ENCODE measurements at regions not wholly inside any gene's neighbourhood (a gene's known extent, or its start where the extent isn't known, plus 50 kb on each side); places are given as distances from the start of the nearest gene placed in this dataset.
A peak's percentile ranks its signal among the peaks of the same experiment; 100 is the strongest.

DNA sequence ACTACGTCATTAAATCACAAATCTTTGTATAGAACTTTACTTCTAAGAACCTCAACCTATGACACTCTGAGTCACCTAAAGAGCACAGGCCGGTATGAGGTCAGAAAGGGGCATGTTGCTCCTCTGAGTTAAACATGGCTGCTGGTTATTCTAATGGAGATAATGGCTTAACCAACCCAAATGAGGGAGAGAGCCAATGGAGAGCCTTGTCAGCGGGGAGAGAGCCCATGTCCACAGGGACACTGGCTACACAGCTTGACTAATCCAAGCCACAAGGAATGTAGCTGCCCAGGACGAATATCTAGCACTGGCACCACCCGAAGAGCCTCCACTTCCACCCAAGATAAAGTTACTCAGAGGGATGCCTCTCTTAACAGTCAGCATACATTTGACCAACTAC lies 77.0 kb upstream of the STAC start:
- Histone ChIP-seq H3K27ac (ENCODE audit: poor library complexity, severe bottlenecking) (no peak overlapping the region), H3K4me1 (ENCODE audit: insufficient read depth, poor library complexity, severe bottlenecking) (no peaks in the 10 kb centered on the region), H3K4me3 (ENCODE audit: severe bottlenecking) (no peak overlapping the region), H3K27me3 (ENCODE audit: insufficient read depth, poor library complexity, severe bottlenecking) (no peaks in the 10 kb centered on the region), H3K36me3 (ENCODE audit: low read depth) (no peaks in the 10 kb centered on the region), H3K9me3 (ENCODE audit: severe bottlenecking) (no peaks in the 10 kb centered on the region)
- DNase-seq (ENCODE audit: low spot score) (no peak), ATAC-seq (ENCODE audit: low read depth) (no peak)
- no peak for TF ChIP-seq CTCF (IDR thresholded peaks at IDR 0.05; ENCODE audit: poor library complexity, severe bottlenecking)

DNA sequence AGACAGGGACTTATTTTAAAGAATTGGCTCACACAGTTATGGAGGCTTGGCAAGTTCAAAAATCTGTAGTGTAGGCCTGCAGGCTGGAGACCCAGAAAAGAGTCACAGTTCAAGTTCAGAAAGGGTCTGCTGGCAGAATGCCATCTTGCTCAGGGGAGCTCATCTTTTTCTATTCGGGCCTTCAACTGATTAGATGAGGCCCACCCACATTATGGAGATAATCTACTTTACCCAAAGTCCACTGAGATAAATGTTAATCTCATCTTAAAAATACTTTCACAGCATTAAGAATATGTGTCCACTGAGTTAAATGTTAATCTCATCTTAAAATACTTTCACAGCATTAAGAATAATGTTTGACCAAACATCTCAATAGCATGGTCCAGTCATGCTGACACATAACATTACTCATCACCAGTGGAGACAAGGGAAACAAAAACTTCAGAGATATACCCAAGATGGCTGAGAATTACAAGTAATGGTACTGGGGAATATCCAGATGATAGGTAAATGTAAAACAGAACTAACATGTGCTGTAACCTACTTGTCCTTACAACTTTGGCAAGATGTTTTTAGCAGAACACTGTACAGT lies 74.3 kb upstream of the STAC start:
- peak; percentile 44; the same call in 1 of the 3 replicates for ATAC-seq (ENCODE audit: low read depth)
- Histone ChIP-seq H3K4me3 (ENCODE audit: severe bottlenecking) (no peak overlapping the region), H3K9me3 (ENCODE audit: severe bottlenecking) (no peaks in the 10 kb centered on the region), H3K36me3 (ENCODE audit: low read depth) (no peaks in the 10 kb centered on the region), H3K27me3 (ENCODE audit: insufficient read depth, poor library complexity, severe bottlenecking) (no peaks in the 10 kb centered on the region), H3K4me1 (ENCODE audit: insufficient read depth, poor library complexity, severe bottlenecking) (no peaks in the 10 kb centered on the region), H3K27ac (ENCODE audit: poor library complexity, severe bottlenecking) (no peak overlapping the region)
- no peak for DNase-seq (ENCODE audit: low spot score)
- no peak for TF ChIP-seq CTCF (IDR thresholded peaks at IDR 0.05; ENCODE audit: poor library complexity, severe bottlenecking)

DNA sequence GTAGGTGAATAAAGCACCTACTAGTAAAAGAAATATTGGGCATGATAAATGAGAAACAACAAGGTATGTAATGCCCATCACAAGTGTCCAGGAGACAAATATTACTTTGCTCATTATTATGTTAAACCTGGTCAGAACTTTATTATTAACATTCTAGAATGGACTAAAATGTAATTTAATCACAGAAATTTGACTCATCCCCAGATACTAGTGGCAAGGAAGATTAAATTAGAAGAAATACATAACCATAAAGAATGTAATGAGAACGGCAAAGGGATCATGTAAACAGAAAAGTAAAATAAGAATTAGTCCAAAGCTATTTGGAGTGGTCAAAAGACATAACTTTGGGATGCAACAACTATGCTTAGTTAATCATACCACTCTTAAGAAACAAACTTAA lies 71.2 kb upstream of the STAC start:
- Histone ChIP-seq H3K4me1 (ENCODE audit: insufficient read depth, poor library complexity, severe bottlenecking) (no peaks in the 10 kb centered on the region), H3K9me3 (ENCODE audit: severe bottlenecking) (no peaks in the 10 kb centered on the region), H3K27ac (ENCODE audit: poor library complexity, severe bottlenecking) (no peak overlapping the region), H3K4me3 (ENCODE audit: severe bottlenecking) (no peak overlapping the region), H3K27me3 (ENCODE audit: insufficient read depth, poor library complexity, severe bottlenecking) (no peaks in the 10 kb centered on the region), H3K36me3 (ENCODE audit: low read depth) (no peaks in the 10 kb centered on the region)
- DNase-seq (ENCODE audit: low spot score) (no peak), ATAC-seq (ENCODE audit: low read depth) (no peak)
- TF ChIP-seq CTCF (IDR thresholded peaks at IDR 0.05; ENCODE audit: poor library complexity, severe bottlenecking): no peak

DNA sequence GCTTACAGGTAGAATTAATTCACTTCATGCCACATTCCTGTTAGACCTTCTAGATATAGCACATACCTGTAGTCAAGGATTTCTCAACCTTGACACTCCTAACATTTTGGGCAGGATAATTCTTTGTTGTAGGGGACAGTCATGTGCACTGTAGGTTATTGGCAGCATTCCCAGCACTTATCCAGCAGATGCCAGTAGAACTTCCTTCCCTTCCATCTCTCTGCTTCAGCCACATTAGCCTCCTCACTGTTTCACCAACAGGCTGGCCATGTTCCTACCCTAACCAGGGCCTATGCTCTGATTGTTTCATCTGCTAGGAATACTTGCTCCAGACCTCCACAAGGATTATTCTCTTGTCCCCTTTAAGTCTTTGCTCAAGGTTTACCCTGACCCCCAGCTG lies 68.0 kb upstream of the STAC start:
- no peak for TF ChIP-seq CTCF (IDR thresholded peaks at IDR 0.05; ENCODE audit: poor library complexity, severe bottlenecking)
- Histone ChIP-seq H3K36me3 (ENCODE audit: low read depth) (no peaks in the 10 kb centered on the region), H3K27me3 (ENCODE audit: insufficient read depth, poor library complexity, severe bottlenecking) (no peaks in the 10 kb centered on the region), H3K27ac (ENCODE audit: poor library complexity, severe bottlenecking) (no peak overlapping the region), H3K4me1 (ENCODE audit: insufficient read depth, poor library complexity, severe bottlenecking) (no peaks in the 10 kb centered on the region), H3K4me3 (ENCODE audit: severe bottlenecking) (no peak overlapping the region), H3K9me3 (ENCODE audit: severe bottlenecking) (no peaks in the 10 kb centered on the region)
- DNase-seq (ENCODE audit: low spot score): no peak
- ATAC-seq (ENCODE audit: low read depth): no peak

GRCh38 chr3:36317915-36318314 lies 62.4 kb upstream of the STAC start:
- no peak for ATAC-seq (ENCODE audit: low read depth)

More at GRCh38 chr3:36317915-36318314, 62.4 kb upstream of the STAC start:
- H3K27me3 ChIP-seq (ENCODE audit: insufficient read depth, poor library complexity, severe bottlenecking): no peaks in the 10 kb centered on the region
- no peak for DNase-seq (ENCODE audit: low spot score)
- H3K4me1 ChIP-seq (ENCODE audit: insufficient read depth, poor library complexity, severe bottlenecking): no peaks in the 10 kb centered on the region
- H3K36me3 ChIP-seq (ENCODE audit: low read depth): no peaks in the 10 kb centered on the region
- H3K9me3 ChIP-seq (ENCODE audit: severe bottlenecking): peaks cover 1% of the 10 kb centered on the region
- H3K4me3 ChIP-seq (ENCODE audit: severe bottlenecking): no peak overlapping the region
- TF ChIP-seq CTCF (IDR thresholded peaks at IDR 0.05; ENCODE audit: poor library complexity, severe bottlenecking): no peak
- H3K27ac ChIP-seq (ENCODE audit: poor library complexity, severe bottlenecking): no peak overlapping the region
